HTR-8/SVneo (cell line): ENCODE measurements at regions not wholly inside any gene's neighbourhood (a gene's known extent, or its start where the extent isn't known, plus 50 kb on each side); places are given as distances from the start of the nearest gene placed in this dataset.
A peak's percentile ranks its signal among the peaks of the same experiment; 100 is the strongest.

ENCODE experiments used
- DNase-seq: peaks from one replicate; pipeline ENCODE4 v3.0.0; 2011; ENCODE audit warnings: low spot score, mixed read lengths; ENCODE audit not compliant: insufficient read length
- FAIRE-seq: peaks from 2 replicates; lab custom pipeline; 2011; peaks lifted over from hg19 to GRCh38; lab: Jason Lieb, UNC

GRCh38 chr17:77815127-77815905, 143.2 kb upstream of the TNRC6C start:
- no peak for FAIRE-seq
- DNase-seq = no peak

- DNase-seq (no peak), FAIRE-seq (no peak)
Observed at GRCh38 chr17:77817953-77818352, 140.6 kb upstream of the TNRC6C start.

- FAIRE-seq (no peak), DNase-seq (no peak)
Observed at GRCh38 chr17:77819497-77819896, 139.0 kb upstream of the TNRC6C start.

- DNase-seq (no peak), FAIRE-seq (no peak)
Observed at GRCh38 chr17:77821114-77821513, 137.4 kb upstream of the TNRC6C start.

GRCh38 chr17:77822302-77823030, 136.0 kb upstream of the TNRC6C start:
- FAIRE-seq = peak; percentile 4
- no peak for DNase-seq

GRCh38 chr17:77824102-77824779, 134.3 kb upstream of the TNRC6C start:
- DNase-seq (no peak), FAIRE-seq (no peak)

- DNase-seq = no peak
- FAIRE-seq = no peak
Observed at GRCh38 chr17:77824780-77825280, 133.7 kb upstream of the TNRC6C start.

GRCh38 chr17:77825621-77826020, 132.9 kb upstream of the TNRC6C start:
- FAIRE-seq (no peak), DNase-seq (no peak)

- DNase-seq (no peak), FAIRE-seq (no peak)
Observed at GRCh38 chr17:77826132-77826873, 132.2 kb upstream of the TNRC6C start.

GRCh38 chr17:77827039-77827438, 131.5 kb upstream of the TNRC6C start:
- DNase-seq (no peak), FAIRE-seq (no peak)

GRCh38 chr17:77827511-77827910, 131.0 kb upstream of the TNRC6C start:
- no peak for DNase-seq
- no peak for FAIRE-seq

GRCh38 chr17:77828749-77829539, 129.6 kb upstream of the TNRC6C start:
- DNase-seq = no peak
- peak; percentile 100 for FAIRE-seq

- peak; percentile 45 for DNase-seq
- FAIRE-seq = peak; percentile 84
Observed at GRCh38 chr17:77829843-77830799, 128.4 kb upstream of the TNRC6C start.

- no peak for FAIRE-seq
- DNase-seq = no peak
Observed at GRCh38 chr17:77830816-77831473, 127.6 kb upstream of the TNRC6C start.

GRCh38 chr17:77831474-77832179, 126.9 kb upstream of the TNRC6C start:
- FAIRE-seq (peak; percentile 31), DNase-seq (no peak)

- no peak for DNase-seq
- FAIRE-seq = no peak
Observed at GRCh38 chr17:77832180-77832560, 126.3 kb upstream of the TNRC6C start.

- no peak for FAIRE-seq
- DNase-seq = no peak
Observed at GRCh38 chr17:77833769-77834168, 124.7 kb upstream of the TNRC6C start.
